ENCODE measurements at regions not wholly inside any gene's neighbourhood (a gene's known extent, or its start where the extent isn't known, plus 50 kb on each side); places are given as distances from the start of the nearest gene placed in this dataset.

GRCh38 chr10:107561136-107561650 is 396.7 kb upstream of the SORCS1 start:
- BruUV-seq (replicated peaks): no TSS peak
- H3K27ac Mint-ChIP-seq (ENCODE audit: low read depth, unreplicated experiment): no peak overlapping the region
- ChIA-PET POLR2A (interaction anchor here (0.5 to 1.6 kb wide), 2 partner anchors 9 to 12 kb away, joined by 3 to 4 read pairs; no protein-coding TSS in a partner anchor), CTCF (interaction anchor here (0.5 to 1.1 kb wide), 3 partner anchors 15 to 1014 kb away, joined by 3 to 4 read pairs (median 3); no protein-coding TSS in a partner anchor)
- no peak for DNase-seq (ENCODE audit: unreplicated experiment)
- H3K9me3 Mint-ChIP-seq (ENCODE audit: unreplicated experiment): peaks cover 7% of the 10 kb centered on the region
- no peak overlapping the region for H3K4me3 Mint-ChIP-seq (ENCODE audit: unreplicated experiment)
- intact Hi-C loops (cut with micrococcal nuclease): no loop called here
- TF ChIP-seq CTCF (IDR thresholded peaks at IDR 0.05; ENCODE audit: unreplicated experiment): no peak
- H3K36me3 Mint-ChIP-seq (ENCODE audit: insufficient read depth, unreplicated experiment): peaks cover 7% of the 10 kb centered on the region
- H3K27me3 Mint-ChIP-seq (ENCODE audit: insufficient read depth, unreplicated experiment): no peaks in the 10 kb centered on the region
- H3K4me1 Mint-ChIP-seq (ENCODE audit: insufficient read depth, unreplicated experiment): no peaks in the 10 kb centered on the region

- no TSS peak for BruUV-seq (replicated peaks)
- intact Hi-C loops (cut with micrococcal nuclease): no loop called here
- ChIA-PET POLR2A (no interaction called here), CTCF (interaction anchor here (0.6 kb wide), 1 partner anchor 139 kb away, joined by 4 read pairs; no protein-coding TSS in a partner anchor)
- H3K36me3 Mint-ChIP-seq (ENCODE audit: insufficient read depth, unreplicated experiment): no peaks in the 10 kb centered on the region
- H3K27ac Mint-ChIP-seq (ENCODE audit: low read depth, unreplicated experiment): no peak overlapping the region
- H3K4me1 Mint-ChIP-seq (ENCODE audit: insufficient read depth, unreplicated experiment): peaks cover 6% of the 10 kb centered on the region
- H3K27me3 Mint-ChIP-seq (ENCODE audit: insufficient read depth, unreplicated experiment): no peaks in the 10 kb centered on the region
- no peaks in the 10 kb centered on the region for H3K9me3 Mint-ChIP-seq (ENCODE audit: unreplicated experiment)
- TF ChIP-seq CTCF (IDR thresholded peaks at IDR 0.05; ENCODE audit: unreplicated experiment): no peak
- no peak for DNase-seq (ENCODE audit: unreplicated experiment)
- H3K4me3 Mint-ChIP-seq (ENCODE audit: unreplicated experiment): no peak overlapping the region
These were observed 393.4 kb upstream of the SORCS1 start for GRCh38 chr10:107557916-107558315.

GRCh38 chr10:107554333-107554732 is 389.8 kb upstream of the SORCS1 start:
- no peak for DNase-seq (ENCODE audit: unreplicated experiment)
- CTCF ChIA-PET: interaction anchor here (1.3 kb wide), 1 partner anchor 9 kb away, joined by 5 read pairs; no protein-coding TSS in a partner anchor
- Mint-ChIP-seq H3K36me3 (ENCODE audit: insufficient read depth, unreplicated experiment) (no peaks in the 10 kb centered on the region), H3K4me3 (ENCODE audit: unreplicated experiment) (no peak overlapping the region), H3K4me1 (ENCODE audit: insufficient read depth, unreplicated experiment) (peaks cover 6% of the 10 kb centered on the region), H3K9me3 (ENCODE audit: unreplicated experiment) (peaks cover 2% of the 10 kb centered on the region), H3K27me3 (ENCODE audit: insufficient read depth, unreplicated experiment) (no peaks in the 10 kb centered on the region), H3K27ac (ENCODE audit: low read depth, unreplicated experiment) (no peak overlapping the region)
- no peak for TF ChIP-seq CTCF (IDR thresholded peaks at IDR 0.05; ENCODE audit: unreplicated experiment)
- POLR2A ChIA-PET: interaction anchor here (0.8 kb wide), 1 partner anchor 9 kb away, joined by 3 read pairs; no protein-coding TSS in a partner anchor
- BruUV-seq (replicated peaks): no TSS peak
- intact Hi-C loops (cut with micrococcal nuclease): no loop called here

- Mint-ChIP-seq H3K27me3 (ENCODE audit: insufficient read depth, unreplicated experiment) (no peaks in the 10 kb centered on the region), H3K4me3 (ENCODE audit: unreplicated experiment) (no peak overlapping the region), H3K9me3 (ENCODE audit: unreplicated experiment) (peaks cover 7% of the 10 kb centered on the region), H3K27ac (ENCODE audit: low read depth, unreplicated experiment) (no peak overlapping the region), H3K4me1 (ENCODE audit: insufficient read depth, unreplicated experiment) (peaks cover 6% of the 10 kb centered on the region), H3K36me3 (ENCODE audit: insufficient read depth, unreplicated experiment) (no peaks in the 10 kb centered on the region)
- no peak for TF ChIP-seq CTCF (IDR thresholded peaks at IDR 0.05; ENCODE audit: unreplicated experiment)
- DNase-seq (ENCODE audit: unreplicated experiment): peak; percentile 17
- BruUV-seq (replicated peaks): no TSS peak
- POLR2A ChIA-PET: no interaction called here
- CTCF ChIA-PET: no interaction called here
- intact Hi-C loops (cut with micrococcal nuclease): no loop called here
These were observed 389.0 kb upstream of the SORCS1 start for GRCh38 chr10:107553470-107553869.

Data from MCF 10A (cell line).